Fibroblast of skin of abdomen (primary cell): ENCODE measurements at regions not wholly inside any gene's neighbourhood (a gene's known extent, or its start where the extent isn't known, plus 50 kb on each side); places are given as distances from the start of the nearest gene placed in this dataset.
"Not testable (repeated sequence)": the region's sequence is repeated elsewhere in the genome, so short reads cannot be mapped to it uniquely, and the experiment has no call there.

Experiments used
- DNase-seq: peaks from one replicate; pipeline ENCODE4 v3.0.0-alpha.2; 2013

- DNase-seq: no peak
Measured at GRCh38 chr4:15163284-15163645, 161.0 kb downstream of the CPEB2 start.

DNA sequence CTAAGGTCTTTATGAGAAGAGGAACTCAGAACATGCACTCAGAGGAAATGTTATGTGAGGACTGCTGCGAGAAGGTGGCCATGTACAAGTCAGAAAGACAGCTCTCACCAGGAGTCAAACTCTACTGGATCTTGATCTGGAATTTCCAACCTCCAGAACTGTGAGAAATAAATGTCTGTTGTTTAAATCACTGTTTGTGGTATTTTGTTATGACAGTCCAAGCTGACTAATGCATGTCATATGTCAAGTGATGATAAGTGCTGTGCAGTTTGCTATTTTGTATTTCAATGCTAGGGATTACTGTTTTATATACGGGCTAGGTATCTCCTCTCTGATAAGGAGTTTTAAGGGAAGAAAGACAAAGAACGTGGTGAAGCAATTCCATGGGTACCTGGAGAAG lies 162.3 kb downstream of the CPEB2 start:
- DNase-seq: peak; percentile 41

DNA sequence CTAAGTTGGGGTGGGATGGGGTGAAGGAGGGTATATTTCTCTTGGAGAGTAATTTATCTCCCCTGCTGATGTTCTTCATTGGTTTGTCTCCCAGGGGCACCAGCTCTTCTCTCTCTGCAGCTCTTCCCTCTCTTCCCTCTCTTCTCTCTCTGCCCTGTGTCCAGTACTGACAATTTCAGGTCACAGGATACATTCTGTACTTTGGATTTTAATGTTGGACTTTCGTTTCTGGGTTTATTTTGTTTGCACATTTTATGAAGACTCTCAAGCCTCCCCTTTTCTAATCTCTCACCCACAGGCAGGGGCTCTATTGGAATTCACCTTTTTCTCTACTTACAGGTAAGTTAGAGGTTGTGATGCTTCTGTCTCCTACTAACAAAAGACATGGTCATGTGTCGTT lies 165.5 kb downstream of the CPEB2 start:
- no peak for DNase-seq

DNA sequence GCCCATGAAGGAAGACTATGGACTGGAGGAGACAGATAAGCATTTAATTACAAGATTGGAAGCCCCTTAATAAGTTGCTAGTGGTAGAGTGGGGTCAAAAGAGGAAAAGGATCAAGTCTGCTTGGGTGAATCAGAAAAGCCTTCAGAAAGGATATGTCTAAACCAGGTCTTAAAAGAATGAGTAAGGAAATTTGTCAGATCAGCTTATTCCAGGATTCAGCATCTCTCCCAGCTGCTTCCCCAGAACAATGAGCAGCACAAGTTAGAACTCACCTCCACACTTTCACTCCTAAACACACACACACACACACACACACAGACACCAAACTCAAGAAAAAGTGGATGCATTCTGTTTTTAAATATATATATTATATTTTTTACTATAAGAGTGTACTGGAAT lies 166.5 kb downstream of the CPEB2 start:
- no peak for DNase-seq

DNA sequence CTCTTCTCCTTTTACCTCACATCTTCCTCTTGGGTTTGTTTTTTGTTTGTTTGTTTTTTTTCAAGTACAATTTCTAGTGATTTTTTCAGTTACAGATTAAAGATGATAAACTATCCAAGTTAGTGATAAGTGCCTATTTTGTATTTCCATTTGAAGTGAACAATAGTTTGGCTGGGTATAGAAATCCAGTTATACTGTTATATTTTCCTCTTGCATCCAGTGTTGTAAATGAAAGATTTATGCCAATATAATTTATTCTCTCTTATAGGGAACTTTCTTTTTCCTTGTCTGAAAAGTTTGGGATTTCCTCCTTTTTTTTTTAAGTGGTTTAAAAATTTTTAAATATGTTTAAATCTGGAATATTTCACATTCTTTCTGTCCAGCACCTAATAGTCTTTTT lies 169.4 kb downstream of the CPEB2 start:
- no peak for DNase-seq

- DNase-seq: no peak
Measured at GRCh38 chr4:15173251-15173650, 171.0 kb downstream of the CPEB2 start.

GRCh38 chr4:15174168-15174567 lies 171.9 kb downstream of the CPEB2 start:
- not testable (repeated sequence) for DNase-seq

GRCh38 chr4:15179842-15180241 lies 177.6 kb downstream of the CPEB2 start:
- not testable (repeated sequence) for DNase-seq

- DNase-seq: no peak
Measured at GRCh38 chr4:15182600-15183220, 180.4 kb downstream of the CPEB2 start.

GRCh38 chr4:15186149-15186548 lies 183.9 kb downstream of the CPEB2 start:
- no peak for DNase-seq

GRCh38 chr4:15186806-15187205 lies 184.5 kb downstream of the CPEB2 start:
- DNase-seq: no peak

- no peak for DNase-seq
Measured at GRCh38 chr4:15188605-15189539, 186.6 kb downstream of the CPEB2 start.

DNA sequence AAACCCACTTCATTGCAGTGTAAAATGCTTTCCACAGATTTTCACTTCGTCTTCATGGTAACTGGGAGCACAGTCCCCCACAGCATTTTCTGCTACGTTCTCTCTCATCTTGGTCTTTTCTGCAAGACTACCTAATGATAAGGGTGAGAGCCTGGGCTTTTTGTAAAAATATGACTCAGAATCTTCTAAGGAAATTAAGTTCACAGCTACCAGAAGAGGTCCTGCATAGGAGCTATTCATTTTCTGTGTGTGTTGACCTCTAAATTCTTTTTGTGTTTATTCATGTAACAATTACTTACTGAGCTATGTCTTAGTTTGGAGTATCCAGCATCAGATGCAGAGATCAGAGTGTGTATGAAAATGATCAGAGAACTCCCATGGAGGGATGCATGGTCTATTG lies 192.2 kb downstream of the CPEB2 start:
- no peak for DNase-seq

GRCh38 chr4:15197005-15197404 lies 194.7 kb downstream of the CPEB2 start:
- DNase-seq: no peak

- DNase-seq: no peak
Measured at GRCh38 chr4:15198070-15198727, 195.9 kb downstream of the CPEB2 start.

- DNase-seq: no peak
Measured at GRCh38 chr4:15201782-15202181, 199.5 kb downstream of the CPEB2 start.

DNA sequence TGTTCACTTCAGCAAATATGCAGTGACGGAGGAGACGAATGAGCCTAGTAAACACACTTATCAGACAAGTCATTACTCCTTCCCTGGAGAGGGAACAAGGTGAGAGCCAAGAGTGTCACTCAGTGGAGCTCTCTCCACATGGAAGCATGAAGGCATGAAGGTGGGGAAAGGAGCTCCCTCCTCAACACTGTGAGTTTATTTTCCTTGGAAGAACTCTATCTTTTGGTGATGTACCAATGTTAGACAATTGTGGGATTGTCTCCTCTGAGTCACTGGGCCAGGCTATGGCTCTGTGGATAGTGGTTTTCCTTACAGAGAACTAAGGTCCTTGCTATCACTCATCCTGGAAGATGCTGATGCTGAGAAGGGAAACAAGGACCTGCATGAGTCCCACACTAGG lies 200.2 kb downstream of the CPEB2 start:
- DNase-seq: no peak

GRCh38 chr4:15206526-15206925 lies 204.2 kb downstream of the CPEB2 start:
- DNase-seq: not testable (repeated sequence)

DNA sequence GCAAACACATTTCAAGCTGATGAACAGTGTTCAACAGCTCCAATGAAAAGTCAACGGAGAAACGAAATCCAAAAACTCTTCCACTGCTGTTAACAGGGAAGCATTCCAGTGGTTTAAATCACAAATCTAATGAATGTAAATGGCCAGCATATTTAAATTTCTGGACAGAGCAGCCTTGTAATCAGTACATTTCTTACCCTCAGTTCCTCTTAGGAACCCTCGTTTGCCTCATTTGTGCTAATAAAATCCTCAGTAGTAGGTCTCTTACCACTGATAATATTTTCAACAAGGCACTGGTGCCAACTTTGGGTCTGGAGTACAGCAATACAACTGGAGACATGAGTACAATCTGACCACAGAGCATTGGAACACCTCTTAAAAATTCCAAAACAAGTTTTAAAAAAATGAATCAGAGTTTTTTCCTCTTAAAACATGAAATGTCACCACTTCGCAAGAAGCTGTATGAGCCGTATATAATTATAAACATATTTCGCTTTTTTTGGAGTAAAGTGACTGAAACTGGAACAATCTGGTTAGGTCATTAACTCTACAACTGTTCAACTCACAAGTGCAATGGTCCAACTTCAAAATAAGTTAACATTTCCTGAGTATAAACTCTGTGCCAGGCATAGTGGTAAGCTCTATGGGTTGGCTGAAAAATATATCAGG lies 211.2 kb downstream of the CPEB2 start:
- peak; percentile 48 for DNase-seq

DNA sequence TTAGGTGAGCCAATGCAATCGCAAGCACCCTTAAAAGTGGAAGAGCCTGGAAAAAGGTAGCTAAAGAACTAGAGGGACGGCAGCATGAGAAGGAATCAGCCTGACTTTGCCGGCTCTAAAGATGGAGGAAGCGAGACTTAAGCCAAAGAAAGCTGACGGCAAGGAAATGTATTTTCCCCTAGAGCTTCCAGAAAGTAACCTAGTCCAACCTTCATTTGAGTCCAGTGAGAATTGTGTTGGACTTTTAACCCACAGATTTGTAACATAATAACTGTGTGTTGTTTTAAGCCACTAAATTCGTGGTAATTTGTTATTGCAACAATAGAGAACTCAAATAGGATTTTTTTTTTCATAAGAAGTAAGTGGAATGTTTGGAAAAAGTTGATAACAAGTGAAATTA lies 212.7 kb upstream of the C1QTNF7 start:
- no peak for DNase-seq

DNA sequence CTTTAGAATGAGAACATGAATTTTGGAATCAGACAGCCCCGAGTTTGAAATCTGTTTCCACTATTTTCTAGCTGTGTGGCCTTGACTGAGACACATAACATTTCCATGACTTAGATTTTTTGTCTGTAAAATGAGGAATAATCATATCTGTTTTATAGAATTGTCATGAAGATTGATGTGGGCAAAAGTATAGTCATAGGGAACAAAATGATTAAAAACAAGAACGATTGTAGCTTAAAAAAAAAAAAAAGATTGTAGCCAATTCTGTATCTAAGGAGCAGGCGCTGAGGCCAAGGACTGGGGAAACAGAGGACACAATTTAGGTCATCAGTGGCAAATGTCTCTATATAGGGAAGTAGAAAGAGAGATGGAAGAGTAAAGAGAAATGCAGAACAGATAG lies 201.6 kb upstream of the C1QTNF7 start:
- DNase-seq: no peak

- DNase-seq: peak; percentile 86
Measured at GRCh38 chr4:15231265-15232091, 196.4 kb upstream of the C1QTNF7 start.
